BLaER1 (cell line): ENCODE measurements at regions not wholly inside any gene's neighbourhood (a gene's known extent, or its start where the extent isn't known, plus 50 kb on each side); places are given as distances from the start of the nearest gene placed in this dataset.

Experiments
- H3K27ac ChIP-seq: shearing (Covaris generic); formaldehyde crosslinking; 2 replicates; pipeline ENCODE4 v1.8.1; 2022
- H3K27me3 ChIP-seq: shearing (Covaris generic); formaldehyde crosslinking; 2 replicates; pipeline ENCODE4 v1.8.1; 2022
- H3K36me3 ChIP-seq: shearing (Covaris generic); formaldehyde crosslinking; 2 replicates; pipeline ENCODE4 v1.8.1; 2022
- H3K4me1 ChIP-seq: shearing (Covaris generic); formaldehyde crosslinking; 2 replicates; pipeline ENCODE4 v1.8.1; 2022
- H3K4me2 ChIP-seq: shearing (Covaris generic); formaldehyde crosslinking; 2 replicates; pipeline ENCODE4 v1.8.1; 2022
- H3K4me3 ChIP-seq: shearing (Covaris generic); formaldehyde crosslinking; 2 replicates; pipeline ENCODE4 v1.8.1; 2022
- H3K9ac ChIP-seq: shearing (Covaris generic); formaldehyde crosslinking; 2 replicates; pipeline ENCODE4 v1.8.1; 2022
- H3K9me3 ChIP-seq: shearing (Covaris generic); formaldehyde crosslinking; 2 replicates; pipeline ENCODE4 v1.8.1; 2022
- H4K20me1 ChIP-seq: shearing (Covaris generic); formaldehyde crosslinking; 2 replicates; pipeline ENCODE4 v1.8.1; 2022
- Cebpa-rat ChIP-seq: shearing (Covaris generic); IDR thresholded peaks from 2 replicates; pipeline ENCODE4 v1.8.1; 2022

GRCh38 chr20:43781215-43781614 lies 54.4 kb upstream of the GTSF1L start:
- Histone ChIP-seq H3K27ac (peak overlapping the region; percentile 11; the same call in 1 of the 2 replicates), H3K4me2 (peak overlapping the region; percentile 62), H4K20me1 (no peaks in the 10 kb centered on the region), H3K27me3 (no peaks in the 10 kb centered on the region), H3K4me1 (peaks cover 24% of the 10 kb centered on the region), H3K9me3 (peaks cover 55% of the 10 kb centered on the region), H3K36me3 (no peaks in the 10 kb centered on the region), H3K9ac (no peak overlapping the region), H3K4me3 (no peak overlapping the region)
- TF ChIP-seq Cebpa-rat, result no peak

- Histone ChIP-seq H3K27ac (no peak overlapping the region), H4K20me1 (no peaks in the 10 kb centered on the region), H3K9ac (no peak overlapping the region), H3K4me1 (peaks cover 24% of the 10 kb centered on the region), H3K36me3 (no peaks in the 10 kb centered on the region), H3K9me3 (peaks cover 55% of the 10 kb centered on the region), H3K4me3 (no peak overlapping the region), H3K27me3 (no peaks in the 10 kb centered on the region), H3K4me2 (no peak overlapping the region)
- no peak for TF ChIP-seq Cebpa-rat
Measured at GRCh38 chr20:43778375-43778774, 51.6 kb upstream of the GTSF1L start.

- H3K4me2 ChIP-seq, result no peak overlapping the region
- no peaks in the 10 kb centered on the region for H4K20me1 ChIP-seq
- no peaks in the 10 kb centered on the region for H3K27me3 ChIP-seq
- H3K4me3 ChIP-seq, result no peak overlapping the region
- peaks cover 46% of the 10 kb centered on the region for H3K9me3 ChIP-seq
- no peaks in the 10 kb centered on the region for H3K36me3 ChIP-seq
- TF ChIP-seq Cebpa-rat, result no peak
- H3K4me1 ChIP-seq, result peaks cover 9% of the 10 kb centered on the region
- no peak overlapping the region for H3K9ac ChIP-seq
- no peak overlapping the region for H3K27ac ChIP-seq
Measured at GRCh38 chr20:43776691-43777090, 49.9 kb upstream of the GTSF1L start.
